SK-N-SH (cell line): ENCODE measurements at regions not wholly inside any gene's neighbourhood (a gene's known extent, or its start where the extent isn't known, plus 50 kb on each side); places are given as distances from the start of the nearest gene placed in this dataset.

Experiments
- ELF1 ChIP-seq: IDR thresholded peaks from 2 replicates; pipeline ENCODE4 v1.4.0; 2012
- POLR2AphosphoS5 ChIP-seq: IDR thresholded peaks from 2 replicates; pipeline ENCODE4 v1.6.1; 2012; ENCODE audit warnings: low read depth, low read length
- TF ChIP-seq, protein P1 (sequence below): fragments of 200-600 bp; sonication (generic); IDR thresholded peaks from 2 replicates; pipeline ENCODE4 v1.6.1; 2017; ENCODE audit warnings: antibody characterized with exemption, mild to moderate bottlenecking, moderate library complexity

DNA sequence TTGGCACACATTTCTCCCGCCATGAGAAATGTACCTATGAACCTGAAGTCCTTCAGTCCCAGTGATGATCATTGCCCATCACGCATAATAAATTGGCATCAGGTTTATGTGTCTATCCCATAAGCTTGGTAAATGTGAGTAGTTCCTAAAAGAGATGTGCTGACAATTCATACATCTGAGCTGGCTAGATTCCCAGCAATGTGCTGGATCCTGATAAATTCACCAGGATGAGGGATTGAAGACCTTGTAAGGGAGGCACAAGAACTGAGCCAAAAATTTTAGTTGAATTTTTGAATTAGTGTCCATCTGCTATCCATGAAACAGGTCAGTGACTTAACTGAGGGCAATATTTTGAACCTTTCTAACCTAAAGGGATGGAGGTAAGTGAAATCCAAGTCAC is 267.9 kb upstream of the CITED2 start:
- TF ChIP-seq, protein P1, sequence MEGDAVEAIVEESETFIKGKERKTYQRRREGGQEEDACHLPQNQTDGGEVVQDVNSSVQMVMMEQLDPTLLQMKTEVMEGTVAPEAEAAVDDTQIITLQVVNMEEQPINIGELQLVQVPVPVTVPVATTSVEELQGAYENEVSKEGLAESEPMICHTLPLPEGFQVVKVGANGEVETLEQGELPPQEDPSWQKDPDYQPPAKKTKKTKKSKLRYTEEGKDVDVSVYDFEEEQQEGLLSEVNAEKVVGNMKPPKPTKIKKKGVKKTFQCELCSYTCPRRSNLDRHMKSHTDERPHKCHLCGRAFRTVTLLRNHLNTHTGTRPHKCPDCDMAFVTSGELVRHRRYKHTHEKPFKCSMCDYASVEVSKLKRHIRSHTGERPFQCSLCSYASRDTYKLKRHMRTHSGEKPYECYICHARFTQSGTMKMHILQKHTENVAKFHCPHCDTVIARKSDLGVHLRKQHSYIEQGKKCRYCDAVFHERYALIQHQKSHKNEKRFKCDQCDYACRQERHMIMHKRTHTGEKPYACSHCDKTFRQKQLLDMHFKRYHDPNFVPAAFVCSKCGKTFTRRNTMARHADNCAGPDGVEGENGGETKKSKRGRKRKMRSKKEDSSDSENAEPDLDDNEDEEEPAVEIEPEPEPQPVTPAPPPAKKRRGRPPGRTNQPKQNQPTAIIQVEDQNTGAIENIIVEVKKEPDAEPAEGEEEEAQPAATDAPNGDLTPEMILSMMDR = no peak
- TF ChIP-seq ELF1 (no peak), POLR2AphosphoS5 (no peak)
